OCI-LY7 (cell line): ENCODE measurements at regions not wholly inside any gene's neighbourhood (a gene's known extent, or its start where the extent isn't known, plus 50 kb on each side); places are given as distances from the start of the nearest gene placed in this dataset.

ENCODE experiments used
- BruUV-seq: library from RNA; stranded (reverse); fragments of 400-500 nt; replicated peaks from 2 replicates; lab custom pipeline; 2021; lab: Mats Ljungman, UMichigan
- CTCF ChIA-PET: fragments of 300-600 bp; sonication (Branson Sonifier 250); formaldehyde crosslinking; loops from one replicate; lab custom pipeline; 2022; ENCODE audit warnings: antibody characterized with exemption; ENCODE audit not compliant: unreplicated experiment; lab: Charles Lee
- POLR2A ChIA-PET: fragments of 300-600 bp; sonication (Branson Sonifier 250); formaldehyde crosslinking; loops from one replicate; lab custom pipeline; 2022; ENCODE audit warnings: antibody characterized with exemption; lab: Charles Lee
- DNase-seq: peaks from one replicate; pipeline ENCODE4 v3.0.0-alpha.2; 2015; ENCODE audit warnings: low spot score
- H2AFZ ChIP-seq: fragments of 200-600 bp; sonication (generic), shearing (Covaris generic); 2 replicates; pipeline ENCODE4 v1.6.1; 2014; ENCODE audit warnings: mild to moderate bottlenecking, antibody characterized with exemption, low read length, moderate library complexity
- H3K27ac ChIP-seq: fragments of 200-600 bp; sonication (generic); 2 replicates; pipeline ENCODE4 v1.5.1; 2014; ENCODE audit warnings: mixed run types, low read depth, mild to moderate bottlenecking, moderate library complexity, low read length, inconsistent platforms; ENCODE audit not compliant: poor library complexity, severe bottlenecking
- H3K36me3 ChIP-seq: fragments of 200-600 bp; sonication (generic); 2 replicates; pipeline ENCODE4 v1.6.1; 2014; ENCODE audit warnings: mild to moderate bottlenecking, antibody characterized with exemption, low read length, moderate library complexity, mixed read lengths; ENCODE audit not compliant: insufficient read depth
- H3K4me1 ChIP-seq: fragments of 200-600 bp; sonication (generic); 2 replicates; pipeline ENCODE4 v1.5.1; 2014; ENCODE audit warnings: mild to moderate bottlenecking, low read length; ENCODE audit not compliant: insufficient read depth, poor library complexity, severe bottlenecking
- H3K4me2 ChIP-seq: fragments of 200-600 bp; sonication (generic); 2 replicates; pipeline ENCODE4 v1.6.1; 2014; ENCODE audit warnings: mild to moderate bottlenecking, low read length
- H3K4me3 ChIP-seq: fragments of 200-600 bp; sonication (generic); 2 replicates; pipeline ENCODE4 v1.5.1; 2014; ENCODE audit warnings: mild to moderate bottlenecking, low read depth, low read length; ENCODE audit not compliant: poor library complexity, severe bottlenecking
- H3K79me2 ChIP-seq: fragments of 200-600 bp; sonication (generic); 2 replicates; pipeline ENCODE4 v1.6.1; 2016; ENCODE audit warnings: low read depth, mild to moderate bottlenecking, low read length, moderate library complexity, mixed read lengths; ENCODE audit not compliant: insufficient read depth
- H3K9me2 ChIP-seq: fragments of 200-600 bp; sonication (generic); 2 replicates; pipeline ENCODE4 v1.6.1; 2016; ENCODE audit warnings: mild to moderate bottlenecking, low read length, mixed read lengths; ENCODE audit not compliant: insufficient read depth
- H3K9me3 ChIP-seq: fragments of 200-600 bp; sonication (generic); 2 replicates; pipeline ENCODE4 v1.6.1; 2014; ENCODE audit warnings: mild to moderate bottlenecking, mixed run types, low read length, mixed read lengths
- H4K20me1 ChIP-seq: fragments of 200-600 bp; sonication (generic); 2 replicates; pipeline ENCODE4 v1.6.1; 2014; ENCODE audit warnings: mild to moderate bottlenecking, antibody characterized with exemption, low read length, moderate library complexity, mixed read lengths; ENCODE audit not compliant: insufficient read depth
- CTCF ChIP-seq: fragments of 200-600 bp; sonication (generic); conservative IDR thresholded peaks from 2 replicates; pipeline ENCODE4 v1.5.1; 2014; ENCODE audit warnings: mild to moderate bottlenecking, antibody characterized with exemption, low read length, moderate library complexity, mixed read lengths
- EZH2phosphoT487 ChIP-seq: fragments of 200-600 bp; sonication (generic); IDR thresholded peaks from 2 replicates; pipeline ENCODE4 v1.6.1; 2018; ENCODE audit warnings: low read depth, borderline replicate concordance, mild to moderate bottlenecking, mixed run types, antibody characterized with exemption, low read length, moderate library complexity, mixed read lengths
- intact Hi-C: fragments of 100-400 bp; cut with micrococcal nuclease; formaldehyde crosslinking; loops from one replicate; pipeline ENCODE4 v1.10.0; 2022; ENCODE audit not compliant: unreplicated experiment

- no peaks in the 10 kb centered on the region for H3K9me2 ChIP-seq
- CTCF ChIA-PET, result no interaction called here
- H3K27ac ChIP-seq, result no peak overlapping the region
- POLR2A ChIA-PET, result no interaction called here
- no peak for TF ChIP-seq EZH2phosphoT487
- no peak for TF ChIP-seq CTCF
- no peaks in the 10 kb centered on the region for H3K4me1 ChIP-seq
- no peaks in the 10 kb centered on the region for H3K79me2 ChIP-seq
- no TSS peak for BruUV-seq
- no peak overlapping the region for H2AFZ ChIP-seq
- H3K4me3 ChIP-seq, result no peak overlapping the region
- H4K20me1 ChIP-seq, result no peaks in the 10 kb centered on the region
- H3K36me3 ChIP-seq, result no peaks in the 10 kb centered on the region
- no peak for DNase-seq
- intact Hi-C loops, result no loop called here
- no peaks in the 10 kb centered on the region for H3K9me3 ChIP-seq
- no peak overlapping the region for H3K4me2 ChIP-seq
These were observed 187.7 kb downstream of the GPAT3 start for GRCh38 chr4:83723609-83724008.

DNA sequence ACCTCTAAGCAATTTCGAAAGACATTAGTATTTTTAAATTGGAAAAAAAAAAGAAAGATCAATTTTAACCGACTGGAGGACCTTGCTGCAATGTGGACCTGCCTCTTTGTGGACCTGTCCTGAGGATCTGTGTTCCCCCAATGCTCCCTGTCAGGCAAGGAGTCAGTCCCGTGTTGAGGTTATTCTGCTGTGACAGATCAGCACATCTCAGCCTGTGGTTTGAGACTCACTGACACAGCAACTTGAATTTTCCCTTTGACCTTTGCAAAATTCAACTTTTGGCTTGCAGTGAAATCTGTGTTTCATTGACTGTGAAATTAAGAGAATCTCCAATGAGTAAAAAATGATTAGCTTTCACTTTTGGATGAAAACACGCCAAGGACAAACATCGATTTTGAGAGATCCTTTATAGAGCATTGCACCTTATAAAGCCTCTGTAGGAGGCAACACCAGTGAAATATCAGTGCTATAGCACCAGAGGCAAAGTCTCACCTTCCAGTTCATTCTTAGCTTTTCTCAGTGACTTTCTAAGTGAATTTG lies 186.9 kb downstream of the GPAT3 start:
- intact Hi-C loops, result no loop called here
- CTCF ChIA-PET, result no interaction called here
- no peaks in the 10 kb centered on the region for H3K9me2 ChIP-seq

More for the DNA sequence above, 186.9 kb downstream of the GPAT3 start:
- BruUV-seq, result no TSS peak
- Histone ChIP-seq H3K4me2 (no peak overlapping the region), H3K79me2 (no peaks in the 10 kb centered on the region), H2AFZ (no peak overlapping the region), H3K36me3 (no peaks in the 10 kb centered on the region), H3K4me1 (no peaks in the 10 kb centered on the region), H3K27ac (no peak overlapping the region), H4K20me1 (no peaks in the 10 kb centered on the region), H3K4me3 (no peak overlapping the region), H3K9me3 (no peaks in the 10 kb centered on the region)
- TF ChIP-seq EZH2phosphoT487, result no peak
- TF ChIP-seq CTCF, result no peak
- DNase-seq, result no peak
- POLR2A ChIA-PET, result interaction anchor here (0.9 kb wide), 1 partner anchor 48 kb away, joined by 4 read pairs; no protein-coding TSS in a partner anchor
